ENCODE measurements at regions not wholly inside any gene's neighbourhood (a gene's known extent, or its start where the extent isn't known, plus 50 kb on each side); places are given as distances from the start of the nearest gene placed in this dataset.

DNA sequence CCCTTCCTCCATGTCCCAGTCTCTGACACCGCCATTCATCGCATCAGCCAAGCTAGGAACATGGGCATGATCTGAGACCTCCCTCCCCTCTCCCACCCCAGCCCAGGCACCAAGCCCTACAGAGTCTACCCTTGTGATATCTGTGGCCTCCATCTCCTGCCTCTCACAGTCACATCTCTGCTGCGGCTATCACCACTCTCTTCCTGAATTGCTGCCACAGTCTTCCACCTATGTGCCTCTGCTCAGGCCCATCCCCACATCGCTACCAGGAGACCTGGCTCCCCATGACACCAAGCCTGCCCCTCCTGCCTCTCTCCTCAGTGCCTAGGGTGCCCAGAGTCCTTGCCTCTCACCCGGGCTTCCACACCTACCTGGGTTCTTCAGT is 82.7 kb upstream of the BCAR3 start:
- TF ChIP-seq CTCF (IDR thresholded peaks at IDR 0.05) (no peak), POLR2A (IDR thresholded peaks at IDR 0.05) (no peak), EP300 (IDR thresholded peaks at IDR 0.05) (no peak)
